Bronchial epithelial cell (primary cell): ENCODE measurements at regions not wholly inside any gene's neighbourhood (a gene's known extent, or its start where the extent isn't known, plus 50 kb on each side); places are given as distances from the start of the nearest gene placed in this dataset.

Experiments
- DNase-seq: peaks from one replicate; pipeline ENCODE4 v3.0.0-alpha.2; 2010; ENCODE audit warnings: low read depth
- FAIRE-seq: peaks from 2 replicates; lab custom pipeline; 2011; peaks lifted over from hg19 to GRCh38; lab: Jason Lieb, UNC
- H3K27me3 ChIP-seq: 2 replicates; pipeline ENCODE4 v1.5.1; 2011; ENCODE audit warnings: low read length; ENCODE audit not compliant: control insufficient read depth, insufficient read depth
- H3K36me3 ChIP-seq: 2 replicates; pipeline ENCODE4 v1.5.1; 2011; ENCODE audit warnings: low read length; ENCODE audit not compliant: control insufficient read depth, insufficient read depth
- H3K4me3 ChIP-seq: 2 replicates; pipeline ENCODE4 v1.5.1; 2011; ENCODE audit warnings: mild to moderate bottlenecking, low read depth, low read length, control low read depth
- TF ChIP-seq, protein P1 (sequence below): IDR thresholded peaks from 2 replicates; pipeline ENCODE4 v1.5.1; 2011; ENCODE audit warnings: mild to moderate bottlenecking, moderate library complexity, low read length, control low read depth, inconsistent platforms; ENCODE audit not compliant: insufficient read depth, severe bottlenecking

DNA sequence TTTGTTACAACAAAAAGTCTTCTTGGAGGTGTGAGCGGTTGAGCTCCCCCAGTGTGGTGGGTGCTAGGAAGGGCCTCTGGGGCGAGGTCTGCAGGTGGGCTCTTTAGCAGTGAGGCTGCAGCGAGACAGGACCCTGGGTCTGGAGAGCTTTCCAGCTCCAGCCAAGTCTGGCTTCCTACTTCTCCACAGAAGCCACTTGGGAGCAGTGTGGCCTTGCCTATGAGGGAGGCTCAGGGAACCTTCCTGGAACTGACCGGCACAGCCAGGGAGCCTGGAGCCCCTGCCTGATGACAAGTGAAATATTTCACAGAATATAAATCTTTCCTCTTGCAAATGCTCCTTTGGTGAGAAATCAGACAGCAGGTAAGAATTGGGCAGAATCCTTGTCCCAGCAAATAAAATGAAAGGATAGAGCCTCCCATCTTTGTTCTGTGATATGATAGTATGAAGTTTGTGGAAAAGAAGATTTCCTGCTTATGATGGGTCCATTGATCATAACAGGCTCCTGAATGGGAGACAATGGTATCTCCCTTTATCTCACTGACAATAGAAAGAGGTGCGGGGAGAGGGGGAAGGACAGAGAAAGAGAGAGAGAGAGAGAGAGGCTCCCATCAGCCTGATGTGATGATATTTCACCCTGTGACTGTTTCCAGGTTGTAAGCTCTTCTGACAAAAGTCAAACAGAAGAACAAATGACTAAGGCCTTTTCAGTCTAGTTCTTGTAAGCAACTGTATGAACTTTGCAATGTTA is 289.8 kb upstream of the SPRED2 start:
- Histone ChIP-seq H3K27me3 (peaks cover under 1% of the 10 kb centered on the region), H3K4me3 (no peak overlapping the region), H3K36me3 (no peaks in the 10 kb centered on the region)
- FAIRE-seq (no peak), DNase-seq (peak; percentile 48)
- TF ChIP-seq, protein P1, sequence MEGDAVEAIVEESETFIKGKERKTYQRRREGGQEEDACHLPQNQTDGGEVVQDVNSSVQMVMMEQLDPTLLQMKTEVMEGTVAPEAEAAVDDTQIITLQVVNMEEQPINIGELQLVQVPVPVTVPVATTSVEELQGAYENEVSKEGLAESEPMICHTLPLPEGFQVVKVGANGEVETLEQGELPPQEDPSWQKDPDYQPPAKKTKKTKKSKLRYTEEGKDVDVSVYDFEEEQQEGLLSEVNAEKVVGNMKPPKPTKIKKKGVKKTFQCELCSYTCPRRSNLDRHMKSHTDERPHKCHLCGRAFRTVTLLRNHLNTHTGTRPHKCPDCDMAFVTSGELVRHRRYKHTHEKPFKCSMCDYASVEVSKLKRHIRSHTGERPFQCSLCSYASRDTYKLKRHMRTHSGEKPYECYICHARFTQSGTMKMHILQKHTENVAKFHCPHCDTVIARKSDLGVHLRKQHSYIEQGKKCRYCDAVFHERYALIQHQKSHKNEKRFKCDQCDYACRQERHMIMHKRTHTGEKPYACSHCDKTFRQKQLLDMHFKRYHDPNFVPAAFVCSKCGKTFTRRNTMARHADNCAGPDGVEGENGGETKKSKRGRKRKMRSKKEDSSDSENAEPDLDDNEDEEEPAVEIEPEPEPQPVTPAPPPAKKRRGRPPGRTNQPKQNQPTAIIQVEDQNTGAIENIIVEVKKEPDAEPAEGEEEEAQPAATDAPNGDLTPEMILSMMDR = peak; percentile 73

DNA sequence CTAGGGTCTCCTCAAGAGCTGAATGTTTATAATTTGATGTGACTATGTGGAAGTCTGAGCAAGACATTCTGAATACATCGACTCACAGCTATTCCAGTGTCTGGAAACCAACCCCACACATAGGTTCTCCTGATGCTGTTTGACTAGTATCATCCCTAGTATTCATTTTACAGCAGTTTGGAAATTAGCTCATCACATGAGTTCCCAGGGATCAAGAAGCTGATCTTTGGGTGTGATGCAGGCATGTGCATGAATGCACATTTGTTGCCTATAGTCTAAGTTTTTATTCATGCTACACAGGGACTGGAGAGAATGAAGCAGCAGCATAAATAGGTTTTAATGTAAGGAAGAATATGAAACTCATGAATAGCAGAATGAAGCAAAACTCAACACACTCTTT is 284.3 kb upstream of the SPRED2 start:
- FAIRE-seq (no peak), DNase-seq (no peak)
- H3K36me3 ChIP-seq = no peaks in the 10 kb centered on the region
- peaks cover 2% of the 10 kb centered on the region for H3K27me3 ChIP-seq
- TF ChIP-seq, protein P1 = no peak
- no peak overlapping the region for H3K4me3 ChIP-seq

DNA sequence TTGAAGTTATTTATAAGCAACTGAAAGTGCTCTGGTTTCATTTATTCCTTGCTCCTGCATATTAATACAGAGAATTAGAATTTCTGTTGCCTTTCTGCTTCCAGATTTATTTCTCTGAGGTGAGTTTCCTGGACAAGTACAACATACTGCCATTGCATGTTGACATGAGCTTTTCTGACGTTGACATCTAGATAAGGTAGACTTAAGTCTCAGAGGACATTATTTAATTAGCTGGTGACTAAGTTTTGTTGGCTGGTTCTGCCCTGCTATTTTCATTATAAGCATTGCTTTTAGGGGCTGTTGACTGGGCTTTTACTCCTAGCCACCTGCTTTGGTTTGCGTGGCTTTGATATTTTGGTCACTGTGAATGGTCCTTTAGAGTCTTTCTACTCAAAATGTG is 282.9 kb upstream of the SPRED2 start:
- FAIRE-seq = no peak

DNA sequence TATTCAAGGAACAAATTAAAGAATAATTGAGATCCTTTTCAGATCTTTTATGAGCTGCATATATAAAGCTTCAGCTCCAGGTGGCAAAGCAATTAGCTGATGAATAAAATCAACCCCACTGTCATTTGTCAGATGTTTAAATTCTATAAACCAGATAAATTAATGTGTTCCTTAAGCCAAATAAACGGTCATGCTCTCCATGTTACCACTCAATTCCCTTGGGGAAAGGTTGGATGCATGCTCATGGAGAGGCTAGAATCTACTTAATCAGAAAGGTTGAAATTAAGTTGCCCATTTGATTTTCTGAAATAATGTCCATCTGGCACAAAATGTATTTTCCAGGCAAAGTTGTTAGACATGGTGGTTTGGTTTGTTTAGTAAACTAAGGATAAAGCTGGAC is 282.5 kb upstream of the SPRED2 start:
- FAIRE-seq (no peak), DNase-seq (no peak)
- Histone ChIP-seq H3K36me3 (no peaks in the 10 kb centered on the region), H3K4me3 (no peak overlapping the region), H3K27me3 (peaks cover 2% of the 10 kb centered on the region)
- TF ChIP-seq, protein P1 = no peak

More for the DNA sequence above, 282.9 kb upstream of the SPRED2 start:
- Histone ChIP-seq H3K36me3 (no peaks in the 10 kb centered on the region), H3K4me3 (no peak overlapping the region), H3K27me3 (peaks cover 2% of the 10 kb centered on the region)
- TF ChIP-seq, protein P1 = no peak
- no peak for DNase-seq

DNA sequence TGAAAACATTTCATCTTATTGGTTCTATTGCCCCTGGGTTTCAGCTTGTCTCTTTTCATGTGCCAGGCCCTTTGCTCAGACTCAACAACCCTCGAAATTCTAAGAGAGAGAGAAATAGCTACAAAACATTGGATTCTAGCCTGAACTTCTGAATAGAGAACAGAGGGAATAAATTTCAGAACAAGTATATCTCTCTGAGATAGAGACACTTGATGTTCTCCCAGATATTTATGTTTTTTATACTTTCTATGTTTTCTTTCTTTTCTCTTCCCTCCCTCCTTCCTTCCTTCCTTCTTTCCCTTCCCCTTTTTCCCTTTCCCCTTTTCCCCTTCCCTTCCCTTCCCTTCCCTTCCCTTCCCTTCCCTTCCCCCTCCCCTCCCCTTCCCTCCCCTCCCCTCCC is 279.5 kb upstream of the SPRED2 start:
- H3K36me3 ChIP-seq = no peaks in the 10 kb centered on the region
- DNase-seq (no peak), FAIRE-seq (no peak)
- no peak overlapping the region for H3K4me3 ChIP-seq
- TF ChIP-seq, protein P1 = no peak
- H3K27me3 ChIP-seq = no peaks in the 10 kb centered on the region
